ENCODE measurements at regions not wholly inside any gene's neighbourhood (a gene's known extent, or its start where the extent isn't known, plus 50 kb on each side); places are given as distances from the start of the nearest gene placed in this dataset.

DNA sequence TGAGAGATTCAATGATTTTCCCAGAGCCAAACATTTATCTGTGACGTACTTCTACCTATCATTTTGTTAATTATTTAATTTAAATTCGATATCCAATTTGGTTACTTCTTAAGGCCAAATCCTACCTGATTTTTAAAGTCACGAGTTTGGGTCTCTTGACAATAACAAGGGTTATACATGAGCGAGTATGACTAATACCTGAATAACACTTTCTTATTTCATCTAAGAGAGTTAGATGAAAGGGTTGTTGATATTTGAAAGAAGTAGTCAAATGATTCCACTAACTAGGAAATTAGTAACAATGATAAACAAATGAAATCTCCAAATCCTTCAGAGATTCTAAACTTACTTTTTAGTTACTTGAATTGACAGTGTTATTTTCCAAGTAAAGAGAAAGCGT, 1086.9 kb downstream of the XPNPEP1 start:
- DNase-seq = no peak

DNA sequence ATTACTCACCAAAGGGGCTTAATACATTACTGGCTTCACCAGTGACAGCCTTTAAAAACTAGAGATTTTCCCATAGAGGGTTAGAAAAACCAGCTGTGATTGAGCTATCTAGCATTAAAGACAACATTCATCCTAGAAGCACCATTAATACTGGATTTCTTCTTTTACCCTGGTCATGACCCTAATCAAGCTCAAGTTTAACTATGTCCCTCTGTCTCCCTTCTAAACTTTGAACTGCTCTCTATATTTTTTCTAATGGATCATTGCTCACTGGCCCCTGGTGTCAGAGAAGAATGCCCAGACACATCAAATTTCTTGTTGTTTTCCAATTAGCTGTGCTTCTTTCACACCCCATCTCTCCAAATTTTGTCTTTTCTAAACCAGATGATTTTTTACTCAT, 1101.3 kb downstream of the XPNPEP1 start:
- no peak for DNase-seq

DNA sequence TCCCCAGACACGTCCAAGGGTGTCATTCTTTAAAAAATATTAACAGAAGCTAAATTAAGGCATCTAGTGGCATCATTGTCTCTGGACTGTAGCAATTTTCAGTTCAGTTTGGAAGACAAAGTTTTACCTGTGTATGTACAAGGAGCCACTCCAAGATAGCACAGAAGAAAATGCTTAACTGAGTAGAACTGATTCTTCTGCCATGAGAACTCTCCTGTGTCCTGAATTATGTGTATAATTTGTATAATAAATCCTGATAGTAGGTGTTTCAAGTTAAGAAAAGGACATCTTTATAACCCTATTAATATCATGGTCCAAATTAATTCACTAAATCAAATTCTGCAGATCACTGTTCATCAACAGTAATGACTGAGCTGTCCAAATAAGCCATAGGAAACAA, 1104.0 kb downstream of the XPNPEP1 start:
- no peak for DNase-seq

DNA sequence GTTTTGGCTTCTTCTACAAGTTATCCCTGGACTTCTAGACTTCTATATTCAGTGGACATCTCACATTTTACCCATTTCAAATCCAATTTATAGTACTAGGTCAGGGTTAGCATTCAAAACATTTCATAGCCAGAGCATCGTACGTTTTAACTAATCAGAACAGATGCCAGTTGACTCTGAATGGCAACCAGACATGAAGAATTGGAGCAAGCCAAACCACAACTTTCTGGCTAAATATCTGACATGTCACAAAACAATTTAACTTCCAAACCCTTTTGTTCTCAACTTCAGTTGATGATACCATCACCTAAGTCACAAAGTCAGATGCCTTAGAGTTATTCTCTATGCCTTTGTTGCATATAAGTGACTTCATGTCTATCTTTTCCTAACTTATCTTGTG, 1105.7 kb downstream of the XPNPEP1 start:
- DNase-seq = no peak

DNA sequence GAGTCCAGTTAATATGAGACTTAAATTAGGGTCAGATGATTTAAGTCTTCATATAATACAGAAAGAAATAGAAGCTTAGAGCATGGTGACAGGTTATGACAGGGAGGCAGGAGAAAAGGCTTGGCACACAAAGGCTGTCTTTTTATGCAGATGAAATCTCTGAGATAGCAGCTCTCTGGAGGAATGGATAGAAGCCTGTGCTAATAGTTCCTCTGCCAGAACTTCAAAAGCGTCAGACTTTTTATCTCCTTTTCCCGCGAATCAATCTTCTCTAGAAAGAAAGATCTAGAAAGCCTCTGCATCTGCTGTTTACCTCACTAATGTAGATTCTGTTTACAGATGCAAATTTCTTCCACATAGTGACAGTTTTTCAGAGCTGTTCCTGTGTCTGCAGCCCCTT, 1106.2 kb downstream of the XPNPEP1 start:
- no peak for DNase-seq

DNA sequence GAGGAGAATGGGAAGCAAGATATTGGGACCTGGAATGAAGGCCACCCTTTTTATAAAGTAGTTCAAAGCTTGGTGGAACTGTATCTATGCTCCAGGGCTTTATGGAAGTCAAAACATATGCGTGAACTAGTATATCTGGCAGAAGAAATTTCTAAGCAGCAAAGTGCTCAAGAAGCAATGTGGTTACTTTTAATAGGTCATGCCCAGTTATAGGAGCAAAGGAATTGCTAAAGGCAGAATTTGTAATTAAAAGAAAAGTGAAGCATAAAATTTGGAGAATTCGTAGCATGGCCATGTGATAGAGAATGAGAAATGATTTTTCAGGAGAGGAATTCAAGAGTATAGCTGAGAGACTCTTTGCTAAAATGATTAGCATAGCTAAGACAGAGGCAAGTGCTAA, 1110.4 kb downstream of the XPNPEP1 start:
- no peak for DNase-seq

DNA sequence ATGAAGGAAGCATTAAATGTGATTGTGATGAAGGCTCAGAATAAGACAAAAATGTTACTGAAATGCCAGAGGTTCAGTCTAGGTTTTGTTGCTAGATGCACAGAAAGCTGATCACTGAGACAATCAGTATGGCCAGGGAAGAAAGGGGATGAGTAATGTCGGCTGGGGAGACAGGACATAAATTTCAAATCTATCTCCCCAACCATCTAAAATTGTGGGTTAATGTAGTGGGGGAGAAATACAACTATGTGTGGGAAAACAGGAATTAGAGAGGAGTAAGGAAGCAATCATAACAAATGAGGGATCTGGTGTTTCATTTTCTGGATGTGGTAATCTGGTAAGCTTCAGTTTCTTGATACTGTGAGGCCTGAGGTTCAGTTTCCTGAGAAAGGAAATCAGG, 1111.0 kb downstream of the XPNPEP1 start:
- DNase-seq = no peak

DNA sequence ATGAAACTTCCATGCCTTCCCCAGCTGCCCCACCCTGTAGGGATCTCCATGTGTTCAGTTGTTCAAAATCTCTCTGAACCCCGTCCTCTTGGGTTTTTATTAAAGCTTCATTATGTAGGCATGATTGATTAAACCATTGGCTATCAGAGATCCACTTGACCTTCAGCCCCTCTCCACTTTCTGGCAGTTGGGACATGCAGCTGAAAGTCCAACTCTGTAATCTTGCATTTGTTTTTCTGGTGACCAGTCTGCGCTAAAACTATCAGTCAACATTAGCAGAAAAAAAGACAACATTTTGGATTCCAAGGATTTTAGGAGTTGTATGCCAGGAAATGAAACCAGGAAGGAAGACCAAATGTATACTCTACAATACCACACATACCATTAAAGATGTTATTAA, 1115.1 kb downstream of the XPNPEP1 start:
- no peak for DNase-seq

DNA sequence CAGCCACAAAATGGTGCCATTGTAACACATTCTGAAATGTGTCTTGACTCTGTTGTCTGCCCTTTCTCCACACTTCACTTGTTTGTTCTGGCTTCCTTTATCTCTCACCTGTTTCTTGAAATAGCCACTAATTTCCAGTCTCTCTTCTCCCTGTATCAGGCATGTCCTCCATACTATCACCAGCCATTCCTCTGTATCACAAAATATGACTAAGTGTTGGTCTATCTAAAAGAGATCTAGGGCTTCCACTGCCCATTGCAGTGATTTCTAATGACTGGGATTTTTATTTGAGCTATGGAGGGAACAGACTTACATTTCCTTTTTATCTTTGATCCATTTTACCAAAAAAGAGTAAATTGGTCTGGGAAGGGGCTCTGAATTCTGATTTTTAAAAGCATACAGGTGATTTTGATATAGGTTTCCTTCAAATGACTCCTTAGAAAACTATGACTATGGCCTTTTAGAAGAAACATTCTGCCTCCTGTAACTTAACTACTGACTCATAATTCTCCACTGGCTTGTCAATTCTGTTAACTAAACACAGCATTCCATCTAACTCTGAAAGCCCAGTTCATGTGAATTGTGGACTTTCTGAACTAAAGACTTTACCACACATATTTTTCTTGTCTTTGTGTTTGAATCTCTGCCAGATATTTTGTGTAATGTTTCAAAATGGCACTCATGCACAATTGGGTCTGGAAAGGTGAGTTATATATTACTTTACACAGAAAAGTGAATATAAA, 1121.4 kb downstream of the XPNPEP1 start:
- peak; percentile 67 for DNase-seq

DNA sequence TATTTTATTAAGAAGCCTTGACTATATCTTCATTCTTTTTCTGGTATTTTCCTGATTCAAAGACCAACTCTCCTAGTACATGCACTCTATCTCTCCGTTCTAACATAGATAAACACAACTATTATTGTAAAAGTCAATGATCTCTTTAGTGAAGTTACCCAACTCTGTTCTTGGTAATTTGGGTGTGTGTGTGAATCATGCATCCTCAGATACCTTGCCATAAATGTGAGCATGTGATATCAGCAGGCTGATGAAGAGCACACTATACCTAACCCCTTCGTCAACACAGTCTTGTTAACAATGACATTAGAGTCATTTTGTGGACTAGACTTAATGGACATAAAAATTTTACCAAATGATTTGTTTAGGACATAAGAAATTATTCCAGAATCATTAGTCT, 1122.1 kb downstream of the XPNPEP1 start:
- no peak for DNase-seq

DNA sequence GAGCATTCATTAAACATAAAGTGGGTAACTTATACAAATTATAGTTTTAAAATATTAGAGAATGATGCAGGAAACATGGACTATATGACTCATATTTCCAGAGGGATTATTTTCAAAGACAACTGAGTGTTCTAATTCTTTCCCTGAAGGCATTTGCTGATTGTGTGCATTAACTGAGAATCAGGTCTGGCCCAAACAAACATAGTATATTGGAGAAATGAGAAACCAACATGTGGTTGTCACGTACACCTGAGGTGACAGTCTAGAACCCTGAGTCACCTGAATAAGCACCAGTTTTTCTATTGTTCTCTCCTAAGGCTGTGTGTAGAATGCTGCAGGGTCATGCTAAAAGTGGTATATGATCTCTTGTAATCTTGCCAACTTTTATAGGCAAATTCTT, 1125.7 kb downstream of the XPNPEP1 start:
- DNase-seq = no peak

DNA sequence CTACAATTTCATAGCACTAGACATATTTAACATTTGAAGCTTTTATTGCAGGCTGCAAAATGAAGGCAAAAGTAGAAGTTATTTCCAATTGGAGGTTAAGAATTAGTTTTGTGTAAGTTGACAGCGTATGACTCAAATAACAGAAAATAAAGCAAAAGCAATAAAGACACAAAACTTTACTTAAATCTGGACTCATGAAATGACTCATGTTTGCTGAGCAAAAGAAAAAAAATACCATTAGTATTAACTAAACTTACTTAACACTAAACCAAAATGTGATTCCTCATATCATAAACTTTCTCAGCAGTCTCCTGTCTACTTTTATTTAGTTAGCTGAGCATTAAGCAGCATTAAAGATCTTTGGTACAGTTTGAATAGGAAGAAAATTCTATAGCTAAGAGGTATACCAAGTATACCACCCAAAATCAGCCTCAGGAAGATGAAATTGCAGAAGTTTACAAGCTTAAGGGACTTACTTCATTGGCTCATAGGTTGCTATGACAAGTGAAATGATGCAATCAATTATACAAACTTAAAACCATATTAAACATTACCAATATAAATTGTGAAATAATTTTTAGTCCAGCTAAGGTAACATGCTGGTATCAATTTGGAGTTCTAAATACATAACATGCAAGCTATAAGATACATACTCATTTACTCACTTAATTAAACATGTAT, 1131.4 kb downstream of the XPNPEP1 start:
- no peak for DNase-seq

DNA sequence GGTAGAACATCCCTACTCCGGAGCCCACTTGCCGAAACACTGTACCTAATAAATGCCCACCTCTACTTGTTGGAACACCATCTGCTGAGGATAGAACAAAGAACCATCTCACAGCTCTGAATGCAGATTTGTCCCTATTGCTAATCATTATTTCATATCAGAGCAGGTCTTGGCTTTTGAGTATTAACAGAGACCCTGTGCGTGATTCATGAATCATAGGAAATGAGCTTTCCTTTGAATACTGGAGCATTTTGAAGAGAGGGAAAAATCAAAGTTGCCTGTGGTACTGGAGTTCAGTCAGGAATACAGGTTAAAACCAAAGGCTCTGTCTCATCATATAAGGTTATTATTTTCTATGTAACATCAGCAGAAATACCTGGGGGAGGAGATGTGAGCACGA, 1132.3 kb downstream of the XPNPEP1 start:
- DNase-seq = no peak

DNA sequence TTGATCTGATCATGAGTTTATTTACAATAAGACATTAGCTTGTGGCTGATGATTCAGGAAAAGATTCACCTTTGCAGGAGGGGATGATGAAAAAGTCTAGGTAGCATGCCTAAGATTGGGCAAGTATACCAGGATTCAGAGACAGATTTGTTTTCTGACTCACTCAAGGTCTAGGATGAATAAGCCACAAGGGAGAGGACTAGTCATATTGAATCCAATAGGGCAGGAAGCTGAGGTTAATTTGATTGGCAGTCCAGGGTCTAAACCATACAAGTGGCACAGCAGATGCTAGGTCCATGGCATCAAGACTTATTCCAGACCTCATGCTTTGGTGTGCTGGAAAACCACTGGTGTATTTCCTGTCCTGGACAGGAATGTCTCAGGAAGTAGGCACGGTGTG, 1133.4 kb downstream of the XPNPEP1 start:
- peak; percentile 49 for DNase-seq

DNA sequence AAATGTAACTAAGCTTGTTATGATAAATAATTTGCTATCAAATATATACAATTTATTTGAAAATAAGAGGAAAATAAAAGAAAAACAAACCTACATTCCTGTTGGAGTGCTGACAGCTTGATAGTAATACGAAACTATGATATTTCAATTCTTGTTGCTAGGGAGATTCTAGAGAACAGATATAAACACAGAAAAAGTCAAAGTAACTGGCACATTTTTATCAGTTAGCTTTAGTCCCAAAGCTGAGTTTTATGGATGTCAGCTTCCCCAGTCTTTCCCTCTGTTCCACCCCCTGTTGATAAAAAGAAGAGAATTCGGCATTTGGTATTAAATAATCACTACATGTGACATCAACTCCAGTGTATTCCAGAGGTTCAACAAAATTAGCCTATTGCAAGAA, 1134.0 kb downstream of the XPNPEP1 start:
- no peak for DNase-seq

DNA sequence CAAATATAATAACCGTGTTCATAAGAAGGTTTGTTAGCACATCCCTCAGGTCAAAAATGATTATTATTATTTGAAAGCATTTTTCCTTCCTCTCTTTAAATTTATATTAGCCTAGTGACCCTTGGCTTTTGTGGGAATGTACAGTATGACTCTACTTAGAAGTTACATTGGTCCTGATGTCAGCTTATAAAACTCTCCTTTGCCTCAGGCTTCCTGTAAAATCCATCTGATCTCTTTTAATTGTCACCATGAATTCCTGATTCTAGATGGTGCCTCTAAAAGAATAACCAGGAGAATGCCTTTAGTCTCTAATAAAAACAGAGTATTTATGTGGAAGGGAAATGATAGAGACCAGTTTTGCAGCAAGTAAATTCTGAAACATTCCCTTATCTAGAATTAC, 1134.4 kb downstream of the XPNPEP1 start:
- no peak for DNase-seq

DNA sequence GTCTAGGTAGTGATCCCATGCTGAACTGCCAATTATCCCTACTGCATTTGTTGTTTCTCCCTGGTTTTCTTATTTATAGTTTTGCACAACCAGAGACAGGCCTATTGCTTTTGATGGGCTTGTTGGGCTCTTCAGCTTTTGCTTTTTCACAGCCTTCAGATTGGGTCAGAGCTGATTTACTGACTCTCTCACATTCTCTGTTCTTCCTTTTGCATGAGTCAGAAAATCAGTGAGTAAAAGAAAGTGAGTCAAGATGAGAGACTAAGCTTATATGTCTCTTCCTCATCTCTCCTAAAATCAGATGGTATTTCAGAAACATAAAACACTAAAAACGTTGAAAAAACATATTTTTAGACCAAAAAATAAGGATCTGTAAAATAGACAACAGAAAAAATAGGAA, 1135.4 kb downstream of the XPNPEP1 start:
- DNase-seq = peak; percentile 38

DNA sequence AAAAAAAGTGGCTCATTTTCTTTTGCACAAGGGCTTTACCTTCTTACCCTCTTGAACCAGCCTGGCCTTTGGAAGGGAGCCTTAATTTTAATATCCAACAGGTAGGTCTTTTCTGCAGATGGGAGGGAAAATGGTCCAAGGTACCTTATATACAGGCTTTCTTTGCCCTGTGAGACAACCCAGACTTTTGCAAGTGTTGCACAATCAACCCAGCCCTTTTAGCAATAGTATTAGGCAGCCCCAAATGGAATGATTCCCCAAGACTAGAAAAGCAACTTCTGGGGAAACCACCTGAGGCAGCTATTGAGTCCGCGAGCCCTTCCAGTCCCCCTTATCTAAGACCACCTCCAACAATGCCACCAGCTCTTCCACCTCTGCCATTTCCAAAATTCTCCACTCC, 1138.3 kb downstream of the XPNPEP1 start:
- no peak for DNase-seq

DNA sequence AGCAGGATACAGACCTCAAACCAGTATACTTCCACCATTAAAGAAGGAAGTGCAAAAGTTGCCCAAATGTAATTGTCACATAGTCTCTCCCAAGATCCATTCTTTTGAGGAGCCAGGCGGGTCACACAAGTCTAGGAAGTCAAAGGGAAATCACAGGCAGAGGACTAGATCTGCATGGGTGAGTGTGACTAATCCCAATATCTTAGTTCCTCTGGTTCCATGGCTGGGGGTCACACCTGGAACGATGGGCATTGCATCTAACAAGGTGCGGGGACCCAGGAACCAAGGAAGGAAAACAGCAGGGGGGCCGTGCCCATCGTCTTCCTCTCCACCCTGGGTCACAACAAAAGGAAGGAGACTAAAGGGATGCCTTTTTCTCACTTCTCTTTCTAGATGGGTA, 1138.8 kb downstream of the XPNPEP1 start:
- DNase-seq = no peak

DNA sequence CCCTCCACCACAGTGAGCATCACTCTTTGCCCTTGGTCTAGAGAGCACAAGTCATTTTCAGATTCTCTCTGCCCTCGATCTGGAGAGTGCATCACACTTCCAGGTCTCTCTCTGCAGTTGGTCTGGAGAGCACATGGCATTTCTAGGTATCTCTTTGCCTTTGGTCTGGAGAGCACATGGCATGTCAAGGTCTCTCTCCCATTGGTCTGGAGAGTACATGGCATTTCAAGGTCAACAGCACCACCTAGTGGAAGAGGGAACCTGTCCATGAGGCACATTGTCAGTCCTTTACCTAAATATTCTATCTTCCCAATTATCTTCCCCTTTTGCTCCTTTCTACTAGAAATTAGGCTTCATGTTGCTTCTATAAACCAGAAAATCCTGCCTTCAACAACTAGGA, 1139.4 kb downstream of the XPNPEP1 start:
- peak; percentile 41 for DNase-seq

DNA sequence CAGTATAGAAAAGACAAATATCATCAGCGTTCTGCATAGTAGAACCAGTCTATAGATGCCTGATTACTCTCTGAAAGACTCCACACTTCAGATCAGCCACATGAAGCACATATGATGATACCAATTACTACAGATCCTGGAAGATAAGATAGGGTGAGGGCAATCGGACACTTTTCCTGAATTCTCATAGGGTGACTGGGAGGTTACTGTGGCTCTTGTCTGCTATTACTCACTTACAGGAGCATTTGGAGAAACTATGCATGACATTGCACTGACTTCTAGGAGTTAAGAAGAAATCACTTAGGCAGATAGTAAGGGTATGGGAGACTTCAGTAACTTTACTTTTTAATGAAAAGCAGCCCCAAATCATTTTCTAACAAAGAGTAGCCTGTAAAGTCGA, 1140.9 kb downstream of the XPNPEP1 start:
- no peak for DNase-seq

DNA sequence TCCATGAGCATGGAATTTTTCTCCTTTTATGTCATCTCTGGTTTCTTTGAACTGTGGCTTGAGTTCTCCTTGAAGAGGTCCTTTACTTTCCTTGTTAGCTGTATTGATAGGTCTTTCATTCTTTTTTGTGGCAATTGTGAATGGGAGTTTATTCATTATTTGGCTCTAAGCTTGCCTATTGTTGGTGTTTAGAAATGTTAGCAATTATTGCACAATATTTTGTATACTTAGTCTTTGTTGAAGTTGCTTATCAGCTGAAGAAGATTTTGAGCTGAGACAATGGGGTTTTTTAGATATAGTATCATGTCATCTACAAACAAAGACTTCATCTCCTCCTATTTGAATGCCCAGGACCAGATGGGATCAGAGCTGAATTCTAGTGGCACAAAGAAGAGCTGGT, 1143.8 kb downstream of the XPNPEP1 start:
- DNase-seq = no peak

DNA sequence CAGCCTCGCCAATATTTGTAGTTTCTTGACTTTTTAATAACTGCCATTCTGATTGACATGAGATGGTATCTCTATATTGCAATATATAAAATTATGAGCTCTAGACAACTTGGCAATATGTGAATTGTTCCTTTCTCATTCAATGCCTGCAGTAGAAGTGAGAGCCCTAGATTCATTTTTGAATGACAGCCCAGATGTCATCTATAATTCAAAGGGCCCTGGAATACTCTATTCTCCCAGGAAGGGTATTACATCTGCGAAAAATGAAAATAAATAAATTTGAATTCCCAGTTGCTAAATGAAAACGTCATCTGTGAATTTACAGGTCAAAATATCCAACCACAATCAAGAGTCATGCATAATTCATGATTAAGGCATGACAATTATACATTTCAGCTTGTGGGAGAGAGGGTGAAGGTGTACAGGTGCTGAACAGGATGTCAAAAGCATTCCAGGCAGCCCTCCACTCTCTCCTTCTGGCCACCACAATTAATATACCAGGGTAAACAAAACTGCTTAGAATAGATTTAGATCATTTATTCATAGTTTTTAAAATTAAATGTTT, 1147.3 kb downstream of the XPNPEP1 start:
- DNase-seq = no peak

DNA sequence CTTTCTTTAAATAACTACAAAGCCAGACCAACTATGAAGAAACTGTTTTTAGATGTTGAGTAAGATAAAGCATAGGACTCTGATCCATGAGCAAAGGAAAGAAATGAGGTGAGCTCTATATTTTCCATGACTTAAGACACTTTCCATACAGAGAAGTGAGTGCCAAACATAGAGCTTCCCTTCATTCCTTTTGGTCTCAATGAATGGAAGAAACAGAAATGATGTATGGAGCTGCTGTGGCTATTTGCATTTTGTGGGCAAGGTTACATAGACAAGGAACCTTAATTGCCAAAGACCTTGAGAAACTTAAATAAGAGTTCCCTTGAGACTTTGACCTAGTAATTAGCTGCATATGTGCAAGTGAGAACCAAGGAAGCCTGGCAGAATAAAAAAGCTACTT, 1152.2 kb downstream of the XPNPEP1 start:
- no peak for DNase-seq
